A549 (cell line): ENCODE measurements at regions not wholly inside any gene's neighbourhood (a gene's known extent, or its start where the extent isn't known, plus 50 kb on each side); places are given as distances from the start of the nearest gene placed in this dataset.

Experiments
- ATAC-seq, 2 experiments: fragments of 200-7000 bp in 1 of 2; fragments of >200 bp in 1 of 2; cut with Nextera tagmentation in 1 of 2; cut with Tn5 transposase in 1 of 2; 3 replicates each; pipeline versions ENCODE4 v1.8.0 to v1.9.1; 2018 to 2020; ENCODE audit warnings: mild to moderate bottlenecking in 1 of 2, moderate library complexity in 1 of 2
- CTCF ChIA-PET: fragments of 300-600 bp; sonication (Branson Sonifier 250); formaldehyde crosslinking; extraction: SDS; loops from one replicate; lab custom pipeline; 2021; ENCODE audit warnings: antibody characterized with exemption, inconsistent platforms; lab: Yijun Ruan, JAX
- POLR2A ChIA-PET: fragments of 350-600 bp; formaldehyde crosslinking; extraction: SDS; loops from one replicate; lab custom pipeline; 2021; ENCODE audit warnings: antibody characterized with exemption, inconsistent platforms; lab: Yijun Ruan, JAX
- DNase-seq, 2 experiments: peaks; one replicate each; pipeline versions ENCODE4 v3.0.0 to v3.0.0-alpha.2; 2011 to 2016; ENCODE audit warnings: low read depth in 1 of 2, low spot score in 1 of 2
- FAIRE-seq: peaks from 2 replicates; lab custom pipeline; 2011; peaks lifted over from hg19 to GRCh38; lab: Jason Lieb, UNC
- H3K27ac ChIP-seq, 2 experiments: fragments of >200 bp; sonication (Bioruptor Twin); formaldehyde crosslinking; 3 replicates each; pipeline ENCODE4 v1.5.1; 2016 to 2017
- H3K4me1 ChIP-seq: fragments of >200 bp; sonication (Bioruptor Twin); formaldehyde crosslinking; 3 replicates; pipeline ENCODE4 v1.6.1; 2016
- H3K4me2 ChIP-seq: fragments of >200 bp; sonication (Bioruptor Twin); formaldehyde crosslinking; 3 replicates; pipeline ENCODE4 v1.6.1; 2016
- H3K4me3 ChIP-seq: fragments of >200 bp; sonication (Bioruptor Twin); formaldehyde crosslinking; 3 replicates; pipeline ENCODE4 v1.5.1; 2016
- H3K9me3 ChIP-seq: fragments of >200 bp; sonication (Bioruptor Twin); formaldehyde crosslinking; 3 replicates; pipeline ENCODE4 v1.6.1; 2016
- CHD4 ChIP-seq: fragments of 200-600 bp; sonication (generic); IDR thresholded peaks from 2 replicates; pipeline ENCODE4 v1.6.1; 2016; ENCODE audit warnings: antibody characterized with exemption, mild to moderate bottlenecking, borderline replicate concordance
- FOSB ChIP-seq: fragments of 250-450 bp; sonication (Bioruptor Pico); IDR thresholded peaks from 2 replicates; pipeline ENCODE4 v1.5.0; 2020; ENCODE audit warnings: mild to moderate bottlenecking, moderate library complexity
- FOXS1 ChIP-seq: fragments of 250-450 bp; sonication (Bioruptor Pico); IDR thresholded peaks from 2 replicates; pipeline ENCODE4 v1.5.0; 2020; ENCODE audit warnings: mild to moderate bottlenecking, moderate library complexity
- GATA3 ChIP-seq: IDR thresholded peaks from 2 replicates; pipeline ENCODE4 v1.6.1; 2012; ENCODE audit warnings: borderline replicate concordance
- HEYL ChIP-seq: fragments of 250-450 bp; sonication (Bioruptor Pico); IDR thresholded peaks from 2 replicates; pipeline ENCODE4 v1.8.0; 2021; ENCODE audit warnings: mild to moderate bottlenecking, moderate library complexity
- HOXB13 ChIP-seq: fragments of 250-450 bp; sonication (Bioruptor Pico); IDR thresholded peaks from 2 replicates; pipeline ENCODE4 v1.5.0; 2020; ENCODE audit warnings: low read depth, mild to moderate bottlenecking, moderate library complexity
- JUN ChIP-seq, 2 experiments: fragments of >200 bp; sonication (Bioruptor Twin); formaldehyde crosslinking; IDR thresholded peaks; 2 replicates in 1 of 2; 3 replicates in 1 of 2; pipeline ENCODE4 v1.6.1; 2016 to 2017
- JUNB ChIP-seq: fragments of >200 bp; sonication (Bioruptor Twin); formaldehyde crosslinking; IDR thresholded peaks from 2 replicates; pipeline ENCODE4 v1.6.1; 2016
- MAFK ChIP-seq: fragments of 450-650 bp; IDR thresholded peaks from 2 replicates; pipeline ENCODE4 v1.6.1; 2014; ENCODE audit not compliant: partially characterized antibody
- NFE2L2 ChIP-seq: fragments of 150-350 bp; conservative IDR thresholded peaks from 2 replicates; pipeline ENCODE4 v1.6.1; 2014; ENCODE audit warnings: low read length
- NR3C1 ChIP-seq: fragments of >200 bp; sonication (Bioruptor Twin); formaldehyde crosslinking; IDR thresholded peaks from 3 replicates; pipeline ENCODE4 v1.6.1; 2017
- PHF8 ChIP-seq: fragments of 200-600 bp; sonication (generic); IDR thresholded peaks from 2 replicates; pipeline ENCODE4 v1.6.1; 2016; ENCODE audit warnings: low read depth, mild to moderate bottlenecking, antibody characterized with exemption, moderate library complexity, borderline replicate concordance
- POLR2A ChIP-seq: IDR thresholded peaks from 2 replicates; pipeline ENCODE4 v1.6.1; 2012; ENCODE audit warnings: mild to moderate bottlenecking, low read length
- POLR2AphosphoS2 ChIP-seq: conservative IDR thresholded peaks from 2 replicates; pipeline ENCODE4 v1.6.1; 2012; ENCODE audit warnings: low read length, improper control_type of control experiment, inconsistent platforms
- RFX5 ChIP-seq: fragments of 450-650 bp; IDR thresholded peaks from 2 replicates; pipeline ENCODE4 v1.7.1; 2014; ENCODE audit warnings: antibody characterized with exemption, mild to moderate bottlenecking, moderate library complexity
- SMC3 ChIP-seq: fragments of >200 bp; sonication (Bioruptor Twin); formaldehyde crosslinking; IDR thresholded peaks from 3 replicates; pipeline ENCODE4 v1.6.1; 2018; ENCODE audit warnings: inconsistent platforms
- TFCP2L1 ChIP-seq: fragments of 250-450 bp; sonication (Bioruptor Pico); IDR thresholded peaks from 2 replicates; pipeline ENCODE4 v1.5.0; 2021; ENCODE audit warnings: mild to moderate bottlenecking
- TP53 ChIP-seq: fragments of 250-450 bp; sonication (Bioruptor Pico); IDR thresholded peaks from 2 replicates; pipeline ENCODE4 v1.5.0; 2021; ENCODE audit warnings: mild to moderate bottlenecking, moderate library complexity
- ZC3H11A ChIP-seq: fragments of 450-650 bp; IDR thresholded peaks from 2 replicates; pipeline ENCODE4 v1.6.1; 2014; ENCODE audit warnings: antibody characterized with exemption, mild to moderate bottlenecking
- ZFP36 ChIP-seq: fragments of 450-650 bp; IDR thresholded peaks from 2 replicates; pipeline ENCODE4 v1.6.1; 2014; ENCODE audit warnings: borderline replicate concordance; ENCODE audit not compliant: partially characterized antibody
- WGBS: methylation state at CpG from one replicate; pipeline ENCODE4 v1.1.6; 2017; ENCODE audit errors: missing lambda C conversion rate; 5-methylcytosine and 5-hydroxymethylcytosine counted together
- TF ChIP-seq, protein P1 (sequence below): fragments of 250-450 bp; sonication (Bioruptor Pico); IDR thresholded peaks from 2 replicates; pipeline ENCODE4 v1.5.0; 2020; ENCODE audit warnings: low read depth, mild to moderate bottlenecking, moderate library complexity
- TF ChIP-seq, protein P2 (sequence below): IDR thresholded peaks from 2 replicates; pipeline ENCODE4 v1.6.1; 2012
- TF ChIP-seq, protein P3 (sequence below): fragments of 450-650 bp; IDR thresholded peaks from 2 replicates; pipeline ENCODE4 v1.6.1; 2014; ENCODE audit warnings: antibody characterized with exemption
- TF ChIP-seq, protein P4 (sequence below): fragments of 150-350 bp; IDR thresholded peaks from 2 replicates; pipeline ENCODE4 v1.6.1; 2014; ENCODE audit warnings: low read depth, mild to moderate bottlenecking, low read length
- TF ChIP-seq, protein P5 (sequence below): IDR thresholded peaks from 2 replicates; pipeline ENCODE4 v1.6.1; 2012

DNA sequence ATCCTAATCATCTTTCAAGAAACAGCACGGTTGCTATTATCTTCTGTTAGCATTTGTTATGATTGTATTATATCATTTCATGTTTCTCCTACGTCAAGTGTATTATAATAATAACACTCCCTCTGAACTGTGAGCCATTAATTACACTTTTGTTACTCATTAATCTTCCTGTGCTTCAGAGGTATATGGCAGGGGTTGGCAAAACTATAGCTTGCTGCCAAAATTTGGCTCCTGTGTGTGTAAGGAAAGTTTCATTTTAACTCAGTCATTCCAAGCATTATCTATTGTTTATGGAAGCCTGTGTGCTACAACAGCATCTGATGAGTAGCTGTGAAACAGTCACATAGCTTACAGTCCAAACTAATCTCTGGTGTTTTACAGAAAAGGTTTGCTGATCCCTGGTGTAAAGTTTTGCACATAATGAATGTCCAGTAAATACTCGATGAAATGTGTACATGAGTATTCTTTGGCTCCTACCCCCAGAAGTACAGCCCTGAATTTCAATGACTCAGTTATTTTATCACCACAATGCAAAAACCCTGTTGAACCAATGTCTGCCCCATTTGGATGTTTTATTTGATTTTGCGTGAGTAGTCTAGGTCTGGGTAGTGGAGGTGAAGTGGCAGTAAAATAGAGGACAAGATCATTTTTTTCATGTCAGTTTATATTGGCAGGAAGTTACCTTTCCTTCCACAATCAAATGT, 648.2 kb downstream of the MAT2B start:
- TF ChIP-seq NFE2L2: no peak
- TF ChIP-seq, protein P1, sequence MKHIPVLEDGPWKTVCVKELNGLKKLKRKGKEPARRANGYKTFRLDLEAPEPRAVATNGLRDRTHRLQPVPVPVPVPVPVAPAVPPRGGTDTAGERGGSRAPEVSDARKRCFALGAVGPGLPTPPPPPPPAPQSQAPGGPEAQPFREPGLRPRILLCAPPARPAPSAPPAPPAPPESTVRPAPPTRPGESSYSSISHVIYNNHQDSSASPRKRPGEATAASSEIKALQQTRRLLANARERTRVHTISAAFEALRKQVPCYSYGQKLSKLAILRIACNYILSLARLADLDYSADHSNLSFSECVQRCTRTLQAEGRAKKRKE: no peak
- no peak for TF ChIP-seq FOXS1 (CRISPR knock-in tag)
- TF ChIP-seq TP53 (CRISPR knock-in tag): no peak
- TF ChIP-seq ZC3H11A: no peak
- TF ChIP-seq, protein P2, sequence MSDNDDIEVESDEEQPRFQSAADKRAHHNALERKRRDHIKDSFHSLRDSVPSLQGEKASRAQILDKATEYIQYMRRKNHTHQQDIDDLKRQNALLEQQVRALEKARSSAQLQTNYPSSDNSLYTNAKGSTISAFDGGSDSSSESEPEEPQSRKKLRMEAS: no peak
- TF ChIP-seq, protein P3, sequence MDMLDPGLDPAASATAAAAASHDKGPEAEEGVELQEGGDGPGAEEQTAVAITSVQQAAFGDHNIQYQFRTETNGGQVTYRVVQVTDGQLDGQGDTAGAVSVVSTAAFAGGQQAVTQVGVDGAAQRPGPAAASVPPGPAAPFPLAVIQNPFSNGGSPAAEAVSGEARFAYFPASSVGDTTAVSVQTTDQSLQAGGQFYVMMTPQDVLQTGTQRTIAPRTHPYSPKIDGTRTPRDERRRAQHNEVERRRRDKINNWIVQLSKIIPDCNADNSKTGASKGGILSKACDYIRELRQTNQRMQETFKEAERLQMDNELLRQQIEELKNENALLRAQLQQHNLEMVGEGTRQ: no peak
- TF ChIP-seq RFX5: no peak
- TF ChIP-seq, protein P4, sequence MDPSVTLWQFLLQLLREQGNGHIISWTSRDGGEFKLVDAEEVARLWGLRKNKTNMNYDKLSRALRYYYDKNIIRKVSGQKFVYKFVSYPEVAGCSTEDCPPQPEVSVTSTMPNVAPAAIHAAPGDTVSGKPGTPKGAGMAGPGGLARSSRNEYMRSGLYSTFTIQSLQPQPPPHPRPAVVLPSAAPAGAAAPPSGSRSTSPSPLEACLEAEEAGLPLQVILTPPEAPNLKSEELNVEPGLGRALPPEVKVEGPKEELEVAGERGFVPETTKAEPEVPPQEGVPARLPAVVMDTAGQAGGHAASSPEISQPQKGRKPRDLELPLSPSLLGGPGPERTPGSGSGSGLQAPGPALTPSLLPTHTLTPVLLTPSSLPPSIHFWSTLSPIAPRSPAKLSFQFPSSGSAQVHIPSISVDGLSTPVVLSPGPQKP: no peak
- TF ChIP-seq POLR2AphosphoS2: no peak
- H3K27ac ChIP-seq: no peak overlapping the region
- ATAC-seq (no peak), DNase-seq (no peak), FAIRE-seq (no peak)
- WGBS: 2% methylated on average over 4 of the region's 4 CpGs
- H3K4me2 ChIP-seq: no peak overlapping the region
- H3K4me3 ChIP-seq: no peak overlapping the region
- POLR2A ChIA-PET: no interaction called here
- CTCF ChIA-PET: no interaction called here
- no peaks in the 10 kb centered on the region for H3K4me1 ChIP-seq
- H3K9me3 ChIP-seq: no peaks in the 10 kb centered on the region

DNA sequence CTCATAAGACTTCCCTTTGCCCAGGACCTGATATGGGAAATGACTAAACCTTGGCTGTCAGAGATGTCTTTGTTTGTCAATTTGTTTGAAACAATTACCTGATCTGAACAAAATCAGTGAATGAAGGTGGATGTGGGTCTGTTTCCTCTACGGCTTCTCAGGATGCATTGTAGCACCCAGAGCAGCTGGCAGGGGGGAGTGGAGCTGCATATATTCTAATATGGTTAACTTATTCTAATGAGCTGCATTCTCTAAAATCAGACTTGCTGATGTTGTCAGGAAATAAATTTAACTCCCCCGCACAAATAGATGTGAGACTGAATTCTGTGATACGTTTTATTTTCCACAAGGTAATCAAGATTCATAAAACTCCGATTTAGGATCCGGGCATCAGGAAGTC, 665.4 kb downstream of the MAT2B start:
- no peak overlapping the region for H3K4me2 ChIP-seq
- no peak overlapping the region for H3K27ac ChIP-seq
- ChIA-PET CTCF (no interaction called here), POLR2A (no interaction called here)
- DNase-seq (no peak), ATAC-seq (no peak), FAIRE-seq (no peak)
- no peak for TF ChIP-seq CHD4
- TF ChIP-seq NR3C1: no peak
- TF ChIP-seq, protein P5, sequence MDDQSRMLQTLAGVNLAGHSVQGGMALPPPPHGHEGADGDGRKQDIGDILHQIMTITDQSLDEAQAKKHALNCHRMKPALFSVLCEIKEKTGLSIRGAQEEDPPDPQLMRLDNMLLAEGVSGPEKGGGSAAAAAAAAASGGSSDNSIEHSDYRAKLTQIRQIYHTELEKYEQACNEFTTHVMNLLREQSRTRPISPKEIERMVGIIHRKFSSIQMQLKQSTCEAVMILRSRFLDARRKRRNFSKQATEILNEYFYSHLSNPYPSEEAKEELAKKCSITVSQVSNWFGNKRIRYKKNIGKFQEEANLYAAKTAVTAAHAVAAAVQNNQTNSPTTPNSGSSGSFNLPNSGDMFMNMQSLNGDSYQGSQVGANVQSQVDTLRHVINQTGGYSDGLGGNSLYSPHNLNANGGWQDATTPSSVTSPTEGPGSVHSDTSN: no peak
- TF ChIP-seq RFX5: no peak
- TF ChIP-seq TFCP2L1 (CRISPR knock-in tag): no peak
- no peak for TF ChIP-seq SMC3
- no peak for TF ChIP-seq POLR2A
- TF ChIP-seq JUN (IDR thresholded peaks at IDR 0.05): no peak
- no peak for TF ChIP-seq ZFP36
- TF ChIP-seq FOSB (CRISPR knock-in tag): no peak
- no peaks in the 10 kb centered on the region for H3K9me3 ChIP-seq
- H3K4me3 ChIP-seq: no peak overlapping the region
- H3K4me1 ChIP-seq: no peaks in the 10 kb centered on the region
- WGBS: 17% methylated on average over 5 of the region's 5 CpGs

DNA sequence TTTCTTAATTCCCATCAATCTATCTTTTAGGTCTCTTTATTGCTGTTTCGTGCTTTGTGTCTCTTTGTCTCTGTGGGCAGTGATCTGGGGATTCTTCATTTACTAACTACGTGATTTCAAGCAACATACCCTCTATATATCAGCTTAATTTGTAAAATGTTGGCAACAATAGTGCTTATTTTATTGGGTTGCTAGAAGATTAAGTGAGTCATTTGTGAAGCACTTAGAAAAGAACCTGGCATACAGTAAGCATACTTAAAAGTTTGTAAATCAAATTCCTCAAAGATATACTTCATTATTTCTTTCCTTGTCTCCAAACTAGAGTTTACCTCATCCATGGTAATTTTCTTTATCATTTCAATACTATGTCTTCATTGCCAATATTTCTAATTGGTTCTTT, 669.7 kb downstream of the MAT2B start:
- H3K4me3 ChIP-seq: no peak overlapping the region
- WGBS: 1% methylated on average over 2 of the region's 2 CpGs
- ATAC-seq (no peak), FAIRE-seq (no peak), DNase-seq (no peak)
- no peaks in the 10 kb centered on the region for H3K4me1 ChIP-seq
- no peak for TF ChIP-seq NFE2L2
- TF ChIP-seq MAFK: no peak
- TF ChIP-seq HEYL (CRISPR knock-in tag): no peak
- TF ChIP-seq GATA3: no peak
- TF ChIP-seq JUNB: no peak
- no peak for TF ChIP-seq HOXB13 (CRISPR knock-in tag)
- no peak for TF ChIP-seq PHF8
- no peak overlapping the region for H3K27ac ChIP-seq
- POLR2A ChIA-PET: no interaction called here
- H3K9me3 ChIP-seq: no peaks in the 10 kb centered on the region
- CTCF ChIA-PET: no interaction called here
- no peak overlapping the region for H3K4me2 ChIP-seq
